Testis (tissue), 2 donors: ENCODE measurements at regions not wholly inside any gene's neighbourhood (a gene's known extent, or its start where the extent isn't known, plus 50 kb on each side); places are given as distances from the start of the nearest gene placed in this dataset.

Experiments used
- CTCF ChIP-seq, 3 experiments: fragments of 450-650 bp in 2 of 3; fragments of 200-600 bp in 1 of 3; sonication (generic) in 1 of 3; IDR thresholded peaks; one replicate each; pipeline ENCODE4 v1.5.1; 2016 to 2019; ENCODE audit warnings: antibody characterized with exemption in 3 of 3, mild to moderate bottlenecking in 2 of 3, moderate library complexity in 1 of 3
- POLR2A ChIP-seq: fragments of 450-650 bp; IDR thresholded peaks from one replicate; pipeline ENCODE4 v1.6.1; 2017; ENCODE audit warnings: antibody characterized with exemption, mild to moderate bottlenecking, moderate library complexity

DNA sequence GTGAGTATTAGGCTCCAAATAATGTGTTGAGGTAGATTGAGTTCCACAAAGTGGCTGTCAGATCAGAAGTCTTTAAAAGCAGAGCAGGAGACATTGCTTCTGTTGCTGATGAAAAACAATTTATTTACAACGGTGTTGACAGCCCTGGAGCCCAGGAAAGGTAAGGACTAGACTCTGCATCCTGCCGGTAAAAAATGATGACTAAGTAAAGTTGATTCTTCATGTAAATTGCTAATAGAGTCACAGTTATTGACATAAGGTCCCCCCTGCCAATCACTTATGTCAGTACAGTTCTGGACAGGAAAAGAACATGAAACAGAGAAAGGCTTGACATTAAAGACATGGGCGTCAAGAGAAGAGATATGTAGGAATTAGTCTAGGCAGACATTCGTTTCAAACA, 552.5 kb downstream of the HTR1A start:
- TF ChIP-seq CTCF (IDR thresholded peaks at IDR 0.05) (no peak), POLR2A (no peak)
